ENCODE measurements at regions not wholly inside any gene's neighbourhood (a gene's known extent, or its start where the extent isn't known, plus 50 kb on each side); places are given as distances from the start of the nearest gene placed in this dataset.

DNA sequence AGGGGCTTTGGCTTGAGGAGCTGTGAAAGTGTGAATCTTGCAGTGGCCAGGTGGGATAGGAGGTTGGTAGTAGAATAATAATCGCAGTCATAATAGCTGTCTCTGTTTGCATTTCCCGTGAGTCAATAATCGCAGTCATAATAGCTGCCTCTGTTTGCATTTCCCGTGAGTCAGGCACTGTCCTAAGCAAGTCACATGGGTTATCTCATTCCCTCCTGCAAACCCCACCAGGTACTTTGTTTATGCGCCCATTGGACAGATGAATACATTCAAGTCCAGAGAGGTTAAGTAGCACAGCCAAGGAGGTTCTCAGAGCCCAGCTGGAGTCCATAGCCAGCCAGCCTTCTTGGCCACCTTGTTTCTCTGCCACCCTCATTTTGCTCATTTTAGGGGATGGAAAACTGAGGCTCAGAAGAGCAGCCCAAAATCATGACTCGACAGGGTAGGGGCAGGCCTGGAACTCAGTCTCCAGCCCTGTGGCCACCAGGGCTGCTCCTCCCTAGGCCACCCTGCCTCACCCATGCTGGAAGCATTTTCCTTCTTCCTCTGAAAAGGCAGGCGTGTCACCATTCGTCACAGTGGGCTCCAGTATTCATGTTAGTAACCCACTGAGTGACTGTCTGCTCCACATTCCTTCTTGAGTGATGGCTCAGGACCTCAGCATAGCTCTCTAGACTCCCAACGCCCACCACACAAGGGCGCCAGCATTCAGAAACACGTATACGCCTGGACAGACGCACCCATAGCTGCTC lies 206.2 kb downstream of the URI1 start:
- no peak overlapping the region for H3K4me3 Mint-ChIP-seq
- no peak for DNase-seq
- no peaks in the 10 kb centered on the region for H3K9me3 Mint-ChIP-seq
- no peak overlapping the region for H3K27ac Mint-ChIP-seq
- H3K4me1 Mint-ChIP-seq, result no peaks in the 10 kb centered on the region
- H3K27me3 Mint-ChIP-seq, result no peaks in the 10 kb centered on the region
- CTCF ChIA-PET, result no interaction called here
- POLR2A ChIA-PET, result no interaction called here
- H3K36me3 Mint-ChIP-seq (ENCODE audit: low read depth), result no peaks in the 10 kb centered on the region

DNA sequence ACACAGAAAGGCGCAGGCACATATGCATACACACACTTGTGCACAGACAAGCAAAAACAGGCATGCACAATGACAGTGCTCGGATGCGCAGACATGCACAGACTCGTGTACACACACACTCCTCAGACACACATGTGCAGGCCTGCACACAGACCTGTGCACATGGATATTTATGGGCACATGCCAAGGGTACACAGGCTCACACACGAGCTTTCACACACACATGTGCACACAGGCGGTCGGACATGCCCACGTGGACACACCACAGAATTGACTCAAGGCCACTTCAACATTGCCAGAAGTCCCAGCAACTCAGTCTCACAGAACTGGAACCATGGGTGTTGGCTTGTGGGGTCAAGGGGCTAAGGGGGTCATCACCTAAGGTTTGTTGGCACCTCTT lies 206.8 kb downstream of the URI1 start:
- no peak overlapping the region for H3K4me3 Mint-ChIP-seq
- no peak for DNase-seq
- H3K9me3 Mint-ChIP-seq, result no peaks in the 10 kb centered on the region
- ChIA-PET POLR2A (no interaction called here), CTCF (no interaction called here)
- H3K27me3 Mint-ChIP-seq, result peaks cover under 1% of the 10 kb centered on the region
- H3K27ac Mint-ChIP-seq, result no peak overlapping the region
- no peaks in the 10 kb centered on the region for H3K4me1 Mint-ChIP-seq
- no peaks in the 10 kb centered on the region for H3K36me3 Mint-ChIP-seq (ENCODE audit: low read depth)

DNA sequence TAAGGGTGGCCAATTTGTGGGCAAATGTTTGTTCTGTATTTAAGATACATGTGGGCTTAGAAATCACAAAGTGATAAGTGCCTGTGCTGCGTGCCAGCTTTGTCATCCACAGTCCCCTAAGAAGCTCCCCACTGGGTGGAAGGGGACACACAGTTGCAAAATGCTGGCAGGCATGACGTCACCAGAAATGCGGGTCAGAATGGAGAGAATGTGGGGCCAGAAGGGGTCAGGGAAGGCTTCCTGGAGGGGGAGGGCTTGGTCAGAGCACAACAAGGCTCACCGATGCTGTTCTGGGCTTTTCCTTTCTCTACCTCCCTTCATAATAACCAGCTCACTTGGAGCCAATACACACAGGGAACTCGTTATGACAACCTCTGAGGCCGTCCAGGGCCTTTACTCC lies 207.3 kb downstream of the URI1 start:
- no peaks in the 10 kb centered on the region for H3K9me3 Mint-ChIP-seq
- no peak for DNase-seq
- no peaks in the 10 kb centered on the region for H3K36me3 Mint-ChIP-seq (ENCODE audit: low read depth)
- ChIA-PET POLR2A (no interaction called here), CTCF (interaction anchor here (0.7 kb wide), 1 partner anchor 63 kb away, joined by 4 read pairs; no protein-coding TSS in a partner anchor)
- peaks cover 1% of the 10 kb centered on the region for H3K27me3 Mint-ChIP-seq
- no peak overlapping the region for H3K4me3 Mint-ChIP-seq
- H3K27ac Mint-ChIP-seq, result no peak overlapping the region
- H3K4me1 Mint-ChIP-seq, result no peaks in the 10 kb centered on the region

DNA sequence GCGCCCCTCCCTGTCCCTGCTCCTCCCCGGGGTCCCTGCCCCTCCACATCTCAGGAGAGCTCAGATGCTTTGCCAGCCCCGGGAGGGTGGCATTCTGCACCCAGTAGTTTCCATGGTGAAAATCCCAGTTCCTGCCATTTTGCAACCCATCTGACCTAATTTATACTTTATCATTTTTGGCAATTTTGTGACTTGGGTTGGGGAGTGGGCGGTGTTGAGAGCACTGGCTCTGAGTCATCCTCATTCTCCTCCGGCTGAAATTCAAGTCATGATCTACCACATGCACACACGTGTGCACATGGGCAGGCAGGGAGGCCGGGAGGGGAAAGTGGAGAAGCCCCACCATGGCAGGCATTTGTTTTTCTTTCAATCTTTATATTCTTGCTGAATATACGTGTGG lies 208.6 kb downstream of the URI1 start:
- Mint-ChIP-seq H3K36me3 (ENCODE audit: low read depth) (no peaks in the 10 kb centered on the region), H3K9me3 (no peaks in the 10 kb centered on the region), H3K4me1 (no peaks in the 10 kb centered on the region), H3K27me3 (peaks cover 1% of the 10 kb centered on the region), H3K27ac (no peak overlapping the region), H3K4me3 (no peak overlapping the region)
- ChIA-PET CTCF (no interaction called here), POLR2A (no interaction called here)
- no peak for DNase-seq

DNA sequence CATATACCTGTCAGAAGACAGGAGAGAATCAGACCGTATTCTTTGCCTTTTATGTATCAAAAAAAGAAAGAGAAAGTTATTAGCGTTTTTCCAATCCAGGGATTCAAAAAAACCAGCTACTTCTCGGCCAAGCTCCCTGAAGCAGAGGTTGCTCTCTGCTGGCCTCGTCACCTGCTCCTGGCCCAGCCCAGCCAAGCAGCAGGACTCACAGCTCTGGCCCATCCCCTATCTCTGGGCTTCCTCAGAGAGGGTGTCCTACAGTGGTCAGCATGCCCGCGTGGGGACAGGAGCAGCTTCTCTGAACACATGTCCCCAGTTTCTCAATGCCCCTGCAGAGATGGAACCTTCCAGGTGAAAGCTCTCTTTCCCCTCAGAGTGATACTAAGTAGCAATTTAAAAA lies 209.0 kb downstream of the URI1 start:
- Mint-ChIP-seq H3K27ac (no peak overlapping the region), H3K36me3 (ENCODE audit: low read depth) (no peaks in the 10 kb centered on the region), H3K9me3 (no peaks in the 10 kb centered on the region), H3K27me3 (peaks cover 1% of the 10 kb centered on the region), H3K4me1 (no peaks in the 10 kb centered on the region), H3K4me3 (no peak overlapping the region)
- ChIA-PET POLR2A (no interaction called here), CTCF (no interaction called here)
- no peak for DNase-seq

DNA sequence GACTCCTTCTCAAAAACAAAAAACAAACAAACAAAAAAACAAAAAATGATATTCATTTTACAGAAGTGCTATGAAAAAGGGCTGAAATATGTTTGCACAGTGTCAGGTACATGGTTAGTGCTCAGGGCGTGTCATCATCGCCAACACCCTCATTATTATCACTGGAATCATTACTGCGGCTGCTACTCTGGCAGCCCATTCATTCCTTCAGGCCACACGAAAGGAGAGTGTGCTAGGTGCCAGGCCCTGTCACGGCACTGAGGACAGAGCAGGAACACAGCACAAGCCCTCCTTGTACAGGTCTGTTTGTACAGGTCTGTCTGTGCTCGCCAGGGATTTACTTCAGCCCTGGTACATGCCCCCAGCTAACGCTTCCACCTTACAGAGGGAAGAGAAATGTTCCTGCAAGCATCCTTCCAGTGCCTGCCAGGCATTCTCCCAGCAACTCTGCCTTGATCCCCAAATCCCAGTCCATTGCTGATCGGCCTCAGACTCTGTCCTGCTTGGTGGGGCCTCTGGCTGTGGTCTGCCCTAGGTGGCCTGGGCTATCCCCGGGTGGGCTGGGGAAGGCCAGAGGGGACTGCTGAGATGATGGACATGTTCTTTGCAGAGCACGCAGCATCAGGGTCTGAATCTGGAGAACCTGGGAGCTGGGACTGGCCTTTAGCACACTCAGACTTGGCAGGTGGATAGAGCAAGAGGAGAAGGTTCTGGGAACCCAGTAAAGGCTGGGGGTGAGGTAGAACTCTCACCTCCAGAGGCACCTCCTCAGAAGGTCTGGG lies 210.7 kb downstream of the URI1 start:
- Mint-ChIP-seq H3K4me1 (no peaks in the 10 kb centered on the region), H3K4me3 (no peak overlapping the region), H3K9me3 (no peaks in the 10 kb centered on the region), H3K27me3 (peaks cover 1% of the 10 kb centered on the region), H3K36me3 (ENCODE audit: low read depth) (no peaks in the 10 kb centered on the region), H3K27ac (no peak overlapping the region)
- ChIA-PET CTCF (no interaction called here), POLR2A (no interaction called here)
- DNase-seq, result no peak

DNA sequence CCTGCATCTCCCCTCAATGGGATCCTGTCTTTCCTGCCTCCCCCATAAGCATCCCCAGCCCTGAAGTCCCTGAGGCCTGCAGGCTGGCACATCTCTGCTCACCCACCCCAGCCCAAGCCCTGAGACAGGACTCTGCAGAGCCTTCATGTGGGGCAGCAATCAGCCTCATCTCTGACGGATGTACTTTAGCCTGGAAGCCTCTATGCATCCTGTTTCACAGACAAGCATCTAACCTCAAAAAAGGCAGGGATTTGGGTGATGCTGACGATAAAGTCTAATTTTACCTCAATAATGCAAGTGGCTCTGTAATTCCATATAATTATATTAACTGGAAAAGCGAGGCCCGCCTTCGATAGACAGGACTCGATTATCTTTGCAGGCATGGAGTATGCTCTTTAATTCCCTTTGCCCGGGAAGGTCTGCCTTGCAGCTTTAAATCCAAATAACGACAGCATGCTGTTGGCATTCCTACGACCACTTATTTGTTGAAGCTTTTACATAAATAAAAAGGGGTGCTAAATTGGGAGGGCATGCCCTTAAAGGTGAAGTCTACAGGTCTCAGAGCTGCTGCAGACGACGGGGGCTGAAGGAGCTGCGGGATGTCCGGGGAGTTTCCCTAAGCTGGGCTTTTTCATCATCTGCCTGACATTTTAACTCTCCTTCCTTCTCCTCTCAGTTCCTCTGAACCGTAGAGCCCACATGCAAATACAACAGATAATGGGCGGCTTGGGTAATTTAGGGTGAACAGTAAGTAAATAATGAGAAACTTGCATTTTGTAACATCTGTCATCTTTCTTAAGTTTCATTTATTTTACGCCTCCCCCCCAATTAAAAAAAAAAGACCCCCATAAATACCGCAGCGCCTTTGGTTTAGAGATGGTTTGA lies 211.5 kb downstream of the URI1 start:
- H3K27ac Mint-ChIP-seq, result no peak overlapping the region
- no peak for DNase-seq
- H3K27me3 Mint-ChIP-seq, result peaks cover 1% of the 10 kb centered on the region
- H3K4me1 Mint-ChIP-seq, result no peaks in the 10 kb centered on the region
- POLR2A ChIA-PET, result no interaction called here
- CTCF ChIA-PET, result no interaction called here
- H3K36me3 Mint-ChIP-seq (ENCODE audit: low read depth), result no peaks in the 10 kb centered on the region
- H3K9me3 Mint-ChIP-seq, result no peaks in the 10 kb centered on the region
- no peak overlapping the region for H3K4me3 Mint-ChIP-seq

DNA sequence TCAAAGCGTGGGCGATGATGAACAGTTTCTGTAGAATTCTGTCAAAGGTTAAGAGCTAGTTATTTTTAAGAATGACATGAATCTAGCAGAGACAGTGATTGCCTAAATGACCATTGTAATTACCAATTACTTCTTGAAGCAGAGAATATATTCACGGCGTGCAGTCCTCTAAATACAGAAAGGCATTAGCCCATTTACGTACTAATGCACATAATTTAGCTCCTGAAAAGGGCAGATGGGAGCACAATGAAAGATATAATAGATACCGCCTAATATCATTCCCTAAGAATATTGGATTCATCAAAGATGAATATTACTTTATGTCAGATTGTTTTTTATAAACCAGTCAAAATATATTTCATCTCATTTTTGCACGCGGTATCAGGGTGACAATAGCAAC lies 212.4 kb downstream of the URI1 start:
- ChIA-PET POLR2A (no interaction called here), CTCF (no interaction called here)
- Mint-ChIP-seq H3K36me3 (ENCODE audit: low read depth) (no peaks in the 10 kb centered on the region), H3K4me1 (no peaks in the 10 kb centered on the region), H3K4me3 (no peak overlapping the region), H3K27ac (no peak overlapping the region), H3K9me3 (no peaks in the 10 kb centered on the region), H3K27me3 (peaks cover 1% of the 10 kb centered on the region)
- no peak for DNase-seq

DNA sequence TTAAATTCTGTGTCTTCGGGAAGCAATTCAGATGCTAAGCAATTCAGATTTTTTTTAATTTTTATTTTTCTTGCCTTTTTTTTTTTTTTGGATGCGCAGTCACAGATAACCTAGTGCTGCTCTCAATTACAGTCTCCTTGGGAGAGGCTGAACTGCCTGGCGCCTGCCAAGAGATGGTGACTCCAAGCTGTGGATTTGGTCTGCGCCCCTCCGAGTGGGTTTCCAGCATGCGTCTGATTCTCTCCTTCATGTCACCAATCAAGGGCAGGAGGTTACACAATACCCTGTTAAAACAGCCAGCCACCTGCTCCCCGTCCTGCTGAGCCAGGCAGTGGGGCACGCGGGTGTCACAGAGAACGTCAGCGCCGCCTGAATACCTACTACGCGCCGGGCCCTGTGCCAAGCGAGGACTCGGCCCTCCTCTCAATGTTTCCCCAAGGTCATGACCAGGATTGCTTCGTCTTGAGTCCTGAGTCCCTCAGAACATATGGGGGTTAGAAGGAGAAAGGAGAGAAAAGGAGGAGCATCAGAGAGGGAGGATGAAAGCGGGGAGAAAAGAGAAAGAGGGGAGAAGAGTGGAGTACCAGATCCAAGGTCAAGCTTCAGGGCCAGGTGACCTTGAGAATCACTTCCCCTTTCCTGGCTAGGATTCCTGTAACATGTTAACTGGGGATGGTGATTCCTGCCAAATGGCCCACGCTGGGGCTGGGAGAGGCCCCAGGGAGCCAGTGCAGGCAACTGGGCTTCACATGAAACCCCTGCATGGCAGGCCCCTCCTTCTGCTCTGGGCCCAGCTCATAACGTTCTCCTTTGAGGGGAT lies 213.6 kb downstream of the URI1 start:
- DNase-seq, result no peak
- POLR2A ChIA-PET, result no interaction called here
- no peaks in the 10 kb centered on the region for H3K4me1 Mint-ChIP-seq
- H3K27me3 Mint-ChIP-seq, result peaks cover 1% of the 10 kb centered on the region
- CTCF ChIA-PET, result no interaction called here
- H3K36me3 Mint-ChIP-seq (ENCODE audit: low read depth), result no peaks in the 10 kb centered on the region
- H3K27ac Mint-ChIP-seq, result no peak overlapping the region
- H3K4me3 Mint-ChIP-seq, result no peak overlapping the region
- H3K9me3 Mint-ChIP-seq, result no peaks in the 10 kb centered on the region

DNA sequence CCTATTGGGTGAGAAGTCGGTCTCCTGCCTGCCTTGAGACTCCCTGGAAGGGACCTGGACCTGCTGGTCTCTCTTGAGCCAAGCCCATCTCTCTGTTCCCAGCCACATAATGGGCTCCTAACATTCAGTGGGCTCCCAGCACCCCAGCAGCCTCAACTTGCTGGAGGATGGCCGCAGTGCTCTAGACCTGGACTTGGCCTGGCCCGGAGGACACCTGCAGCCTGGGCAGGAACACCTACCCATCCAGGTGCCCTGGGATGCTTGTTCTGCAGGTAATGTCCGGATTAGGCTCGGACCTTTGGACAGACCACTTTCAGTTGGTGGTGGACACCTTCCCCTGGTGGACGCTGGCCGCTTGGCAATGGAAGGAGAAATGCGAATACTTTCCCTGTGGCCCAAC lies 214.6 kb downstream of the URI1 start:
- CTCF ChIA-PET, result no interaction called here
- POLR2A ChIA-PET, result no interaction called here
- no peak overlapping the region for H3K4me3 Mint-ChIP-seq
- H3K27ac Mint-ChIP-seq, result no peak overlapping the region
- no peaks in the 10 kb centered on the region for H3K36me3 Mint-ChIP-seq (ENCODE audit: low read depth)
- no peaks in the 10 kb centered on the region for H3K9me3 Mint-ChIP-seq
- H3K4me1 Mint-ChIP-seq, result no peaks in the 10 kb centered on the region
- H3K27me3 Mint-ChIP-seq, result peaks cover 1% of the 10 kb centered on the region
- DNase-seq, result no peak

DNA sequence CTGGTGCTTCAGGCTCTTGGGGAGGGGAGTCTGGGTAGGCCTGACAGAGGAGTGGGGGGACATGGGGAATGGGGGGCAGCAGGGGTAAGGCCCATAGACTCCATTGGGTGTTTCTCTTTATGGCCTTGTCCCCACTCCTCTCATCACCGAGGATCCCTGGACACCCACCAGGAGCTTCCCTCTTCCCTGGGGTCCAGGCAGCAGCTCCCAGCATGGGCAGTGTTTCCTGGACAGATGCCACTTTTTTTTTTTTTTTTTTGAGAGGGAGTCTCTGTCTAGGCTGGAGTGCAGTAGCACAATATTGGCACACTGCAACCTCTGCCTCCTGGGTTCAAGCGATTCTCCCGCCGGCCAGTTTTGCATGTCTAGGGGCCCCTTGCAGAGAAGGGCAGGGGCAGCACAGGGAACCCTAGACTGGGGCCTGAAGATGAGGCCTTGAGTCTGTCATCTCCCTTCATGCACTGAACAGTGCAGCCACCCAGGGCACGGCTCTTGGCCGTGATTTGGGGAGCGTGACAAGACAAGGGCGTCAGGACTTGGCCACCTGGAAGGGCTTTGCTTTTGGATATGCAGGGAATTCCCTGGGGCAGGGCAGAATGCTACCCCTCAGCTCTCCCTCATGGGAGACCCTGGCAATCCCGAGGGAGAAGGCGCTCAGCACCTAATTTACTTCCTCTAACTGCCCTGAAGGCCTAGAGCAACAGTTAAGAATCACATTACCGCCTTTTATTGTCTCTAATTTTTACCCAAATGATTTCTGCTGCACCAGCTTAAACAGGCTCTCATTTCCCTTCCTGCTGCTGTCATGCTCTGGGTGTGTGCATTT lies 213.9 kb upstream of the ZNF536 start:
- no peak for DNase-seq
- no peaks in the 10 kb centered on the region for H3K9me3 Mint-ChIP-seq
- no peaks in the 10 kb centered on the region for H3K4me1 Mint-ChIP-seq
- ChIA-PET CTCF (no interaction called here), POLR2A (no interaction called here)
- no peaks in the 10 kb centered on the region for H3K36me3 Mint-ChIP-seq (ENCODE audit: low read depth)
- peaks cover 1% of the 10 kb centered on the region for H3K27me3 Mint-ChIP-seq
- no peak overlapping the region for H3K4me3 Mint-ChIP-seq
- no peak overlapping the region for H3K27ac Mint-ChIP-seq

DNA sequence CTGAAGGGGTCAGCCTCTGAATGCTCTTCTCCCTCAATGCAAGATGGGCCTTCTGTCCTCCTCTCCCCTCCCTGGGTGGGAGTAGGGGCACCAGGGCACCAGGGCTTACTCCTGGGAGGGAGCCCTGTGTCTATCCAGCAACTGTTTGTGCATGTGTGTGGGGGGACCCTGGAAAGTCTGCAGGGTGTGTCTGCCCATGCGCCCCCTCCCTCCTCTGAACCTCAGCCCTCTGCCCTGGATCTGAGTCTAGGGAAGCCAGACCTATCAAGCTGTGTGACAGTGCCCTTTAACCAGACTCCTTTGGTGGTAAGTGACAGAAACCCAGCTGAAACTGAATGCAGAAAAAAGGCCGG lies 213.3 kb upstream of the ZNF536 start:
- no peak for DNase-seq
- Mint-ChIP-seq H3K36me3 (ENCODE audit: low read depth) (no peaks in the 10 kb centered on the region), H3K4me3 (no peak overlapping the region), H3K4me1 (no peaks in the 10 kb centered on the region), H3K27ac (no peak overlapping the region), H3K9me3 (no peaks in the 10 kb centered on the region), H3K27me3 (peaks cover under 1% of the 10 kb centered on the region)
- CTCF ChIA-PET, result no interaction called here
- POLR2A ChIA-PET, result no interaction called here
